ENCODE measurements at regions not wholly inside any gene's neighbourhood (a gene's known extent, or its start where the extent isn't known, plus 50 kb on each side); places are given as distances from the start of the nearest gene placed in this dataset.
"Not testable (repeated sequence)": the region's sequence is repeated elsewhere in the genome, so short reads cannot be mapped to it uniquely, and the experiment has no call there.

- H3K4me1 Mint-ChIP-seq (ENCODE audit: low read depth), result no peaks in the 10 kb centered on the region
- no peaks in the 10 kb centered on the region; the same call in 1 of the 2 replicates for H3K36me3 Mint-ChIP-seq (ENCODE audit: low read depth)
- H3K27ac Mint-ChIP-seq, result no peak overlapping the region
- TF ChIP-seq, protein P1, sequence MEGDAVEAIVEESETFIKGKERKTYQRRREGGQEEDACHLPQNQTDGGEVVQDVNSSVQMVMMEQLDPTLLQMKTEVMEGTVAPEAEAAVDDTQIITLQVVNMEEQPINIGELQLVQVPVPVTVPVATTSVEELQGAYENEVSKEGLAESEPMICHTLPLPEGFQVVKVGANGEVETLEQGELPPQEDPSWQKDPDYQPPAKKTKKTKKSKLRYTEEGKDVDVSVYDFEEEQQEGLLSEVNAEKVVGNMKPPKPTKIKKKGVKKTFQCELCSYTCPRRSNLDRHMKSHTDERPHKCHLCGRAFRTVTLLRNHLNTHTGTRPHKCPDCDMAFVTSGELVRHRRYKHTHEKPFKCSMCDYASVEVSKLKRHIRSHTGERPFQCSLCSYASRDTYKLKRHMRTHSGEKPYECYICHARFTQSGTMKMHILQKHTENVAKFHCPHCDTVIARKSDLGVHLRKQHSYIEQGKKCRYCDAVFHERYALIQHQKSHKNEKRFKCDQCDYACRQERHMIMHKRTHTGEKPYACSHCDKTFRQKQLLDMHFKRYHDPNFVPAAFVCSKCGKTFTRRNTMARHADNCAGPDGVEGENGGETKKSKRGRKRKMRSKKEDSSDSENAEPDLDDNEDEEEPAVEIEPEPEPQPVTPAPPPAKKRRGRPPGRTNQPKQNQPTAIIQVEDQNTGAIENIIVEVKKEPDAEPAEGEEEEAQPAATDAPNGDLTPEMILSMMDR (IDR thresholded peaks at IDR 0.05), result no peak
- peaks cover 27% of the 10 kb centered on the region for H3K9me3 Mint-ChIP-seq
- H3K4me3 Mint-ChIP-seq, result no peak overlapping the region
- DNase-seq, result no peak
- no peaks in the 10 kb centered on the region for H3K27me3 Mint-ChIP-seq (ENCODE audit: insufficient read depth)
Observed at GRCh38 chr5:63094730-63095129, 516.1 kb downstream of the LRRC70 start.

DNA sequence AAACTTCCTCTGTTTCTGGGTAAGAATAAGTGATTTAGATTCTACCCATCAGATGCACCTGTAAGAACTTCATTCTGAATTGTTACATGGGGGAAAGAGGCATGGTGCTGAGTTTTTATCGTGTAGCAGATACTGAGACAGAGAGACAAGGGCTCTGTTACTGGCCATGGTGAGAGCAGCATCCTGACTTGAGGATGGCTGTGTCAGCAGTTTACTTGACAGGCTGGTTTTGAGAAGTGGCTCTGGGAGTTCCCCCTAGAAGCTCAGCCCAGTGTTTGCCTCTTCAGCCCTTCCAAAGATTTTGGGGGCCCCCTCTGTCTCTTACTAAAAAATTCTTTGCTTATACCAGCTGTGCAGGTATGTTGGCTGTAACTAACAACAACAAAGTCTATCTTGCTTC lies 510.5 kb downstream of the LRRC70 start:
- no peak for DNase-seq
- Mint-ChIP-seq H3K36me3 (ENCODE audit: low read depth) (no peaks in the 10 kb centered on the region; the same call in 1 of the 2 replicates), H3K4me1 (ENCODE audit: low read depth) (no peaks in the 10 kb centered on the region), H3K27ac (no peak overlapping the region), H3K27me3 (ENCODE audit: insufficient read depth) (peaks cover 1% of the 10 kb centered on the region; the same call in 1 of the 2 replicates), H3K9me3 (peaks cover 40% of the 10 kb centered on the region), H3K4me3 (no peak overlapping the region)
- TF ChIP-seq, protein P1 (IDR thresholded peaks at IDR 0.05), result no peak

DNA sequence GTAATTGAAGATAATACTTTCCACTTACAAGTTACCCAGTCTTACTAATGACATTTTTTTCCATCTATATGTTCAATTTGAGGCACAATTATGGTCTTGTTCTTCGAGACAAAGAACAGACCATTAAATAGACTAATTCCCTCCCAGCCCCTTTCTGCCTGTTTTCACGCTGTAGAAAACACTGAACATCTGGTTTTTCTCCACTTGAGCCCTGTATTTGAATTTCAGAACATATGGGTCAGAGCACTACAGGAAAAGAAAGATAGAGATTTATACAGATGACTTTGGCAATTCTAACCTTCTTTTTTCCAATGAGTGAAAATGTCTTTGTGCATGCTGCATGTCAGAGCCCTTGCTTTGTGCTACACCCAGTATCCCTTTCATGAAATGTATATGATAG lies 506.9 kb downstream of the LRRC70 start:
- H3K27me3 Mint-ChIP-seq (ENCODE audit: insufficient read depth), result peaks cover 1% of the 10 kb centered on the region; the same call in 1 of the 2 replicates

GRCh38 chr5:63083689-63084088 lies 505.1 kb downstream of the LRRC70 start:
- not testable (repeated sequence) for H3K27me3 Mint-ChIP-seq (ENCODE audit: insufficient read depth); H3K27ac Mint-ChIP-seq; H3K36me3 Mint-ChIP-seq (ENCODE audit: low read depth); H3K4me1 Mint-ChIP-seq (ENCODE audit: low read depth); DNase-seq; H3K4me3 Mint-ChIP-seq
- peaks cover 35% of the 10 kb centered on the region for H3K9me3 Mint-ChIP-seq

More for the DNA sequence above, 506.9 kb downstream of the LRRC70 start:
- H3K36me3 Mint-ChIP-seq (ENCODE audit: low read depth), result no peaks in the 10 kb centered on the region
- no peak overlapping the region for H3K27ac Mint-ChIP-seq
- H3K9me3 Mint-ChIP-seq, result peaks cover 23% of the 10 kb centered on the region
- H3K4me1 Mint-ChIP-seq (ENCODE audit: low read depth), result no peaks in the 10 kb centered on the region
- DNase-seq, result no peak
- TF ChIP-seq, protein P1 (IDR thresholded peaks at IDR 0.05), result no peak
- H3K4me3 Mint-ChIP-seq, result no peak overlapping the region

DNA sequence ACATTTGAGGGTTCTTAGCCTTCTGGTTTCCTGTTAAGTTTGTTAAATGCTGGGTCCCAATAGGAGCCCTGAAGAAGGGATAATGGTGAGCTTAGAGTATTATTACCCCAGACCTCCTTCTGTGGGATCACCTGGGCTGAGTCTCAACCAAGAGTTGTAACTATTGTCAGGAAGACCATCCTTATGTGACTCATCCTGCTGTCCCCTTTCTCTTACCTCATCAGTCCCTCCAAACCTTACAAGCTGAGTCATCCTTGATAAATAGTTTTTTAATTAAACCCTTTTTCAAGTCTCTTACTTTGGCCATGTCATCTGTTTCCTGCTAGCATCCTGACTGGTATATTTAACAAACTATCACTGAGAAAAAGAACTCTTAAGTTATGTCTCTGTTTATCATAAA lies 502.8 kb downstream of the LRRC70 start:
- peaks cover 38% of the 10 kb centered on the region for H3K9me3 Mint-ChIP-seq
- H3K4me3 Mint-ChIP-seq, result no peak overlapping the region
- TF ChIP-seq, protein P1 (IDR thresholded peaks at IDR 0.05), result no peak
- no peak overlapping the region for H3K27ac Mint-ChIP-seq
- DNase-seq, result no peak
- H3K4me1 Mint-ChIP-seq (ENCODE audit: low read depth), result no peaks in the 10 kb centered on the region
- H3K27me3 Mint-ChIP-seq (ENCODE audit: insufficient read depth), result peaks cover 1% of the 10 kb centered on the region; the same call in 1 of the 2 replicates
- no peaks in the 10 kb centered on the region for H3K36me3 Mint-ChIP-seq (ENCODE audit: low read depth)

DNA sequence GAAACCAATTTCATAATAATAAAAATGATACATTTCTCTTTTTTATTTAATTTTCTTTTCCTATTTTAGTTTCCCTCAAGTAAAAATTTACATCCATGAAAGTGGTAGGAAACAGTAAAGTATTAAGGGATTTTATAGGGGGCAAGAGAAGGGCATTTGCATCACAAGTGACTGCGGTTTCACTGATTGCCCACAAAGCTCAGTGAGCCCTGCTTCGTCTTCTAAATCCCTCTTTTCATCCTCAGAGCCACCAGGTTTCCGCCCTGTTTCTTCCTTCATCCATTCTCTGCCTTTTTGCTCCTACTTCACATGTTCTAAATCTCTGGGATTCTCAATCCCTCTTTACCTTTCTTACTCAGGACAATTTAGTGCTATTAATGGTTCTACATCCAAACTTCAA lies 491.4 kb downstream of the LRRC70 start:
- H3K4me1 Mint-ChIP-seq (ENCODE audit: low read depth), result no peaks in the 10 kb centered on the region
- no peak overlapping the region for H3K4me3 Mint-ChIP-seq
- H3K9me3 Mint-ChIP-seq, result peaks cover 31% of the 10 kb centered on the region
- DNase-seq, result no peak
- TF ChIP-seq, protein P1 (IDR thresholded peaks at IDR 0.05), result no peak
- peaks cover 2% of the 10 kb centered on the region; the same call in 1 of the 2 replicates for H3K27me3 Mint-ChIP-seq (ENCODE audit: insufficient read depth)
- no peak overlapping the region for H3K27ac Mint-ChIP-seq
- no peaks in the 10 kb centered on the region for H3K36me3 Mint-ChIP-seq (ENCODE audit: low read depth)
